Hematopoietic multipotent progenitor cell treated with erythropoietin and hydrocortisone succinate and interleukin-3 and kit ligand, for 15 days (in vitro differentiated cells): ENCODE measurements at regions not wholly inside any gene's neighbourhood (a gene's known extent, or its start where the extent isn't known, plus 50 kb on each side); places are given as distances from the start of the nearest gene placed in this dataset.

Experiments
- DNase-seq: peaks from one replicate; pipeline ENCODE4 v3.0.0-alpha.2; 2015; ENCODE audit warnings: low spot score

- DNase-seq = no peak
Measured at GRCh38 chr14:26929361-26929760, 331.5 kb upstream of the NOVA1 start.

GRCh38 chr14:26930576-26930975 lies 332.7 kb upstream of the NOVA1 start:
- DNase-seq = no peak

GRCh38 chr14:26932606-26933005 lies 334.8 kb upstream of the NOVA1 start:
- no peak for DNase-seq

GRCh38 chr14:26933431-26933830 lies 335.6 kb upstream of the NOVA1 start:
- no peak for DNase-seq

- DNase-seq = no peak
Measured at GRCh38 chr14:26934151-26934550, 336.3 kb upstream of the NOVA1 start.

GRCh38 chr14:26935733-26936132 lies 337.9 kb upstream of the NOVA1 start:
- no peak for DNase-seq

- DNase-seq = no peak
Measured at GRCh38 chr14:26938054-26938453, 340.2 kb upstream of the NOVA1 start.

- DNase-seq = no peak
Measured at GRCh38 chr14:26939755-26940154, 341.9 kb upstream of the NOVA1 start.

- no peak for DNase-seq
Measured at GRCh38 chr14:26941521-26941920, 343.7 kb upstream of the NOVA1 start.

GRCh38 chr14:26947265-26947664 lies 349.4 kb upstream of the NOVA1 start:
- DNase-seq = no peak

- DNase-seq = no peak
Measured at GRCh38 chr14:26959437-26959836, 361.6 kb upstream of the NOVA1 start.

GRCh38 chr14:26959972-26960660 lies 362.3 kb upstream of the NOVA1 start:
- DNase-seq = no peak

- no peak for DNase-seq
Measured at GRCh38 chr14:26963711-26964110, 365.9 kb upstream of the NOVA1 start.

- DNase-seq = no peak
Measured at GRCh38 chr14:26965490-26965889, 367.7 kb upstream of the NOVA1 start.

- no peak for DNase-seq
Measured at GRCh38 chr14:26966908-26967307, 369.1 kb upstream of the NOVA1 start.

GRCh38 chr14:26974965-26975364 lies 377.1 kb upstream of the NOVA1 start:
- DNase-seq = no peak

GRCh38 chr14:26982071-26982470 lies 384.2 kb upstream of the NOVA1 start:
- DNase-seq = no peak

- DNase-seq = peak; percentile 7
Measured at GRCh38 chr14:26984311-26985177, 386.7 kb upstream of the NOVA1 start.

- DNase-seq = no peak
Measured at GRCh38 chr14:26987744-26988363, 390.0 kb upstream of the NOVA1 start.

- DNase-seq = no peak
Measured at GRCh38 chr14:26990946-26991345, 393.1 kb upstream of the NOVA1 start.

GRCh38 chr14:26992403-26993115 lies 394.7 kb upstream of the NOVA1 start:
- no peak for DNase-seq

- no peak for DNase-seq
Measured at GRCh38 chr14:26993556-26993955, 395.7 kb upstream of the NOVA1 start.
